T-helper 2 cell treated with Interferon-gamma antibody and Interleukin-4, amounts not matched to agents 100 ng/mL and 5 ng/mL, for 36 hours (primary cell): ENCODE measurements at regions not wholly inside any gene's neighbourhood (a gene's known extent, or its start where the extent isn't known, plus 50 kb on each side); places are given as distances from the start of the nearest gene placed in this dataset.
"Not testable (repeated sequence)": the region's sequence is repeated elsewhere in the genome, so short reads cannot be mapped to it uniquely, and the experiment has no call there.

Experiments
- intact Hi-C: fragments of 100-400 bp; cut with micrococcal nuclease; formaldehyde crosslinking; loops from one replicate; pipeline ENCODE4 v1.15.1; 2023

DNA sequence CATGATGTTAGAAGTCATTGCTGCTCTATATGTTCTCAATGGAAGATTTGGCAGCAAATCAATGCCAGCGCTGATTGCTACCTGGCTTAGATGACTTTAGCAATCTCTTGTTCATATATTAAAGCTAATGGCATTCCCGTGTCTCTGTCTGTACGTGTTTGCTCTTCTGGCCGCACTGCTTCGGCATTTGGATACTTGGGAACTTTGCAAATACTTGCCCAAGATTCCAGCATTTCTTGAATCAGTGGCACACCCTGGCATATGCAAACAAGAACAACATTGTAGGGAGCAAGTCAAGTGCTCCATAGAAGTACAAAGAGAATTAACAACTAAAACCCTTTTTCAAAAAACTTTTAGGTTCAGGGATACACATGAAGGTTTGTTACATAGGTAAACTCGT lies 128.9 kb upstream of the TMEM164 start:
- intact Hi-C loops = no loop called here

DNA sequence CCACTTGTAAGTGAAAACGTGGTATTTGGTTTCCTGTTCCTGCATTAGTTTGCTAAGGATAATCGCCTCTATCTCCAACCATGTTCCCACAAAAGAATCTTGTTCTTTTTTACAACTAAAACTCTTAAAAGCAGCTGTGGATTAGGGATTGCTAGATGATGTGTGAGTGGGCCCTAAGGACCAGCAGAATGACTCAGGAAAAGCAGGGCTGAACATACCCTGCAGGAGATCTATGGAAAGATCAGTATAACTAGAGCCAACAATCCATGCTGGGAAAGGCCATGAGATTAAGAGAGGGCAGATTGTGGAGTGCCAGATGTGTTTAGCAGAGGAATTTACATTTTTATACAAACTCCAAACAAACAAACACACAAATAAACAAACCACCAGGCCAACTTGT lies 128.4 kb upstream of the TMEM164 start:
- intact Hi-C loops = no loop called here

DNA sequence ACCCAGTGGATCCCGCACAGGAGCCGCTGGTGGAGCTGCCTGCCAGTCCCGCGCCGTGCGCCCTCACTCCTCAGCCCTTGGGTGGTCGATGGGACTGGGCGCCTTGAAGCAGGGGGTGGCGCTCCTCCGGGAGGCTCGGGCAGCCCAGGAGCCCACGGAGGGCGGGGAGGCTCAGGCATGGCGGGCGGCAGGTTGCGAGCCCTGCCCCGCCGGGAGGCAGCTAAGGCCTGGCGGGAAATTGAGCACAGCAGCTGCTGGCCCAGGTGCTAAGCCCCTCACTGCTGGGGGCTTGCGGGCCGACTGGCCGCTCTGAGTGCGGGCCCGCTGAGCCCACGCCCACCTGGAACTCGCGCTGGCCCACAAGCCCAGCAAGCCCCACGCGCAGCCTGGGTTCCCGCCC lies 127.1 kb upstream of the TMEM164 start:
- intact Hi-C loops = no loop called here

DNA sequence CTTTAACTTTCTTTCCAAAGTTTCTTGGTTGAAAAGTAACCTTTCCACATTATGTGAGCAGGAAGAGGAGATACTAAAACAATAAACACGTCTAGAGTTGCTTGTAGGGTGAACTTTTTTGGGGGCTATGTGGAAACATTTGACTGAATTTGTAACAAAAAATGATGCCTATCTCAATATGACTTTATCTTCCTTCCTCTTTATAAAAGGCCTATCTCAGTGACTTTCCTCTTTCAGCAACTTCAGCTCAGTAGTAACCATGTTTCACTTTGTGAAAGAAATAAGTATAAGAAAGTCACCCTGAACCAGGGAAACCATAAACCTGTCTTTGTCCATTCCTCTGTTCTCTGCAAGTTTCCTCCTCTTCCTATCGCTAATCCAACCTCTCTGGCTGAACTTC lies 124.7 kb upstream of the TMEM164 start:
- intact Hi-C loops = no loop called here

DNA sequence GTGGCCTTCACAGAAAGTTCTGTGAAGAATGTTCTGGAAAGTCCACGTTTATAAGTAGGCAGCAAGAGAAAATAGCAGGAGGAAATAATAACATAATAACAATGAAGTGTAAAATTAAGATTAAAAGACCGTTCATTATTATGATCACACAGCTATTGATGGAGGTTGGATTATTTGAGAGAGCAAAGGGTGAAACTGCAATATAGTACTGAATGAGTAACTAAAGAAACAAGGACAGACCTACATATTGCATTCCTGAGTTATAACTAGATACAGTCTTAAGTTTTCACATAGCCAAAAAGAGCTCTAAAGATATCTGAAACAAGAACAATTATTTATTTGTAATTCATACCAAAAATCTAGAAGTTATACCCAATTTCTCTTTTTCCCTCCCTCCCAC lies 122.9 kb upstream of the TMEM164 start:
- intact Hi-C loops = no loop called here

DNA sequence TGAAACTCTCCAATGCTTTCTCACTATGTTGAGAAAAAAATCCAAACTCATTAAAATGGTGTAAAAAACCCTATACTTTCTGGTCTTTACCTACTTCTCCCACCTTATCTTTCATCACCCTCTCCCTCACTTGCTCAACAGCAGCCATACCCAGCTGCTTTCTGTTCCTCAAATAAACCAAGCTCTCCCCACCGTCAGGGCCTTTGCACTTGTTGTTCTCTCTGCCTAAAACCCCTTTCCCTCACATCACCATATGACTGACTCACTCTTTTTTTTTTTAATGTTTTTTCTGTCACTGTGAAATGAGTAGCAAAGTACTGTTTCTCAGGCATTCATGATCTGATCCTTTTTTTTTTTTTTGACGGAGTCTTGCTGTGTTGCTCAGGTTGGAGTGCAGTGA lies 122.3 kb upstream of the TMEM164 start:
- intact Hi-C loops = no loop called here

DNA sequence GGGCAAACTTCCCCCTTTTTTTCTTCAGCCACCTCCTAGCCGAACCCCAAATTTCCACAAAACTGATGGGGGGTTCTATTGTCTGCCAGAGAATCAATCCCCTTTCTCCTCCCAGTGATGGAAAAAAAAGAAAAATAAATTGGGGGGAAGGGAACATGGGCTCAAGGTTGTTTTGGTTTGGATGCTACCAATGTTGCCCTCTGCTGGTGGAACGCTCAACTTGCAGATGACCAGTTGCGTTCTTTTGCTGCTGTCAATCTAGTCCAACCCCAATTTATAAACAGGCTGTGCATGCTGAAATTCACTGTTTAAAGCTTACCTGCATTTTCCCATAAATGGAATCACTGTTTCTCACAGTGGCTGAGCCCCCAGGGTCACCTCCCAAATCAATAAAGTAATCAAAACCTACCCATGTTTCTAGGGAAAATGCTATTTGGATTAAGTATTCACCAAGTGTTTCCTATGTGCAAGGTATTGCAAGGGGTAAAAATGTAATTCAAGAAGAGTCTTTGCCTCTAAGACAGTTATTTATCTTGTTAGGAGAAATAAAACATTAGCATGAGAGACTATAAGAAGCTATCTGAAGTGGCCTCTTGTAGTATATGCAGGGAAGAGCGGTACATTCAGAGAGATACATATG lies 116.7 kb upstream of the TMEM164 start:
- intact Hi-C loops = loop anchor here (1.0 kb wide), 2 partner anchors 173 to 401 kb away; no protein-coding TSS in a partner anchor

DNA sequence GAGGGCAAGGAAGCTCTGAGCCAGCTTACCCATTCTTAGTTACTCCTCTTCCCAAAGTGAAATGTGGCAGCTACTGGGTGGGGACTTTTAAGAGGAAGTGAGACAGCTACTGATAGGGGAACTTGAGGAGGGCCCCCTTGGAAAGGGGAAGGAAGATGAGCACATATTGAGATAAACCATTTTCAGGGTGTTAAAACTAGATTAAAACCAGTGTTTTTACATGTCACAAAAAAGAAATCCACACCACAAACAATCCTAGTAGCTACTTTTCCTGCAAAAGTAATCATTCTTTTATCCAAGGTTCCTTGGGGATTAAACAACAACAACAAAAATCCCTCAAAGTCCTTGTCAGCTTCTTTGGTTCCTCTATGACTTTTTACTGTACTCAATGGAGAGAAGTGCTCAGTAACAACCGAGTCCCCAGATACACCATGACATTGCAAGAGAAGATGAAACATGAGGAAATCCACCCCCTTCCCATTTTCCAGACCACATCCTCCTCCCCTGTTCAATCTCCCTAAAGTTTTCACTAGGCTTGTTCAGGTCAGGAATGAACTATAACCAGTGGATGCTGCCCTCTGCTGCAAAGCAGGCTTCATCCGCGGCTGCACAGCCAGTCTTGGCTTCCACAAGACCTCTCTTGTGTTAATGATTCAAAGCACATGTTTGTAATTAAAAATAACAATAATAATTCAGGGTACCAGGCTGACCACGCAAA lies 113.5 kb upstream of the TMEM164 start:
- intact Hi-C loops = loop anchor here (1.0 kb wide), 1 partner anchor 402 kb away; no protein-coding TSS in a partner anchor

DNA sequence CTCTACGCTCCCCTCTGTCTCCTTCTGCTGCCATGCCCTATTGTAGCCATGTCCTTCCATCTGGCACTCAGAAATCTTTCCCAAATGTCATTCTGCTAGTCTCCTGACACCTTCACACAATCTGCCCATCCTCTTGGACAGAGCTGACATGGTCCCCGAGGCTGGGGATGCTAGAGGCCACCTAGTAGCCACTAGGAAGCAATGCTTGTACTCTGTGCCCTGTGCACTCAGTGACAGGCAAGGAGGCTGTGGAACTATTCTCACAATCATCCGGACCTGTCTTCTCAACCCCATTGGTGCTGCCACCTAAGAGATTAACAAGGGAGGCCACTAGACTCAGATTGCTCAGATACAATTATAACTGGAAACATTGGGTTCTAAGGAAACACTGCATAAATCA lies 112.6 kb upstream of the TMEM164 start:
- intact Hi-C loops = loop anchor here (1.0 kb wide), 1 partner anchor 403 kb away; no protein-coding TSS in a partner anchor

DNA sequence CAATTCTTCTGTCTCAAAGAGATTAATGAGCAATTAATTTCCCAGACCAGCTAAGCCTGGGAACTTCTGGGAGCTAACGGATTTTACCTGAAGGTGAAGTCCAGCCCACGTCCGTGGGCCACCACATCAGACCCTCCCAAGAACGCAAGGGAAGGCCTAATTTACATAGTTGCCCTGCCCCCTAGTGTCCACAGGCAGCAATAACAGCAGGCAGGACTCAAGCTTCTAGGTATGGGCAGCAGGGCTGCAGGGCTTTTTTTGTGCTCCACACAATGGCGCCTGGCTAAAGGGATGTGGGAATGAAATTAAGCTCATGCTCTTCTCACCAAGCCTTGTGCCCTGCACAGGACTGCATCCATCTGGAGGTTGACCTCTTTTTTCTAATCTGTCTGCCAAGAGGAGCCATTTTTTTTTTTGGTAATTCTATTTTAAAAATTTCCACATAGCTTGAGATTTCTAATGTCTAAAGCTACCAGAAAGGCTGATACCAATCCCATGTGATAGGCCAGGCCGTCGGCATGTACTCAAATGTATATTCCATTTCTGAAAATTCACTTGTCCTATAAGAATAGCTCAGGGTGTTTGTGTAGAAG lies 111.9 kb upstream of the TMEM164 start:
- intact Hi-C loops = loop anchor here (1.0 kb wide), 1 partner anchor 404 kb away; no protein-coding TSS in a partner anchor

DNA sequence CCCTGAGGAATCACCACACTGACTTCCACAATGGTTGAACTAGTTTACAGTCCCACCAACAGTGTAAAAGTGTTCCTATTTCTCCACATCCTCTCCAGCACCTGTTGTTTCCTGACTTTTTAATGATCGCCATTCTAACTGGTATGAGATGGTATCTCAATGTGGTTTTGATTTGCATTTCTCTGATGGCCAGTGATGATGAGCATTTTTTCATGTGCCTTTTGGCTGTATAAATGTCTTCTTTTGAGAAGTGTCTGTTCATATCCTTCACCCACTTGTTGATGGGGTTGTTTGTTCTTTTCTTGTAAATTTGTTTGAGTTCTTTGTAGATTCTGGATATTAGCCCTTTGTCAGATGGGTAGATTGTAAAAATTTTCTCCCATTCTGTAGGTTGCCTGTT lies 106.9 kb upstream of the TMEM164 start:
- intact Hi-C loops = not testable (repeated sequence)

DNA sequence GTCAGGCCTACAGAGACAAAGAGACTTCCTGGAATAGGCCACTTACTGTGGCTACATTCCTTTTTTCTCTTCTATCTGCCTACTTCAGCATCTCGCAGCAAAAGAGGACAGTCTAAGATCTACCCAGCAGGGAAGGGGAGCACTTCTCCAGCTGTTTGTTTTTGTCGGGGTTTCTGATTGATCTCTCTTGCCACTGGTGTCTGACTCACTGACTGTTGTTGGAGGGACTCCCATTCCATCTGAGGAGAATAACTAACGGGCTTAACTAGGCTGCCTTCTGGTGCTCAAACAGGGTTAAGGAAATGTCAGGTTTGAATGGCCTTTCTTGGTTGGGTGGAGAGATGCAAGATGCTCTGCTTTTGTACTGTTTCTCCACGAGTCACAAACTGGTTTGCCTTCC lies 100.2 kb upstream of the TMEM164 start:
- intact Hi-C loops = no loop called here

DNA sequence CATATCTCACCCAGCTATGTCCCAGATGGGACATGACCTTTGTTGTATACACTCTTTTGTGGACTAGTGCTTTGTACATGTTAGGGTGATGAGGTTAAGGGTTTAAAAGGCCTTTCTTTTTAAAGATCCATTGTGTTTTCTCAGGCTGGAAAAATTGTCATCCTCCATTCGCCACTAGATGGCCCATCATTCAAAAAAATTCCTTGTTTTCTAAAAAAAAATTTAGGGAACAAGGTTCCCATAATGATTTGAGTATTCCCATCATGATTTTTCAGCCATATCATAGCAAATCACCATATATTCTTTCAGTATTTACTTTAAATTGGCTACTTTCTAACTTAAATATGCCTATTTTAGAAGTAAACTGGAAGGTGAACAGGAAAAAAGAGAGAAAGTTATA lies 91.9 kb upstream of the TMEM164 start:
- intact Hi-C loops = loop anchor here (1.0 kb wide), 1 partner anchor 235 kb away; no protein-coding TSS in a partner anchor

DNA sequence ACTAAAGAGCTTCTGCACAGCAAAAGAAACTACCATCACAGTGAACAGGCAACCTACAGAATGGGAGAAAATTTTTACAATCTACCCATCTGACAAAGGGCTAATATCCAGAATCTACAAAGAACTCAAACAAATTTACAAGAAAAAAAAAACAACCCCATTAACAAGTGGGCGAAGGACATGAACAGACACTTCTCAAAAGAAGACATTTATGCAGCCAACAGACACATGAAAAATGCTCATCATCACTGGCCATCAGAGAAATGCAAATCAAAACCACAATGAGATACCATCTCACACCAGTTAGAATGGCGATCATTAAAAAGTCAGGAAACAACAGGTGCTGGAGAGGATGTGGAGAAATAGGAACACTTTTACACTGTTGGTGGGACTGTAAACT lies 89.9 kb upstream of the TMEM164 start:
- intact Hi-C loops = not testable (repeated sequence)

DNA sequence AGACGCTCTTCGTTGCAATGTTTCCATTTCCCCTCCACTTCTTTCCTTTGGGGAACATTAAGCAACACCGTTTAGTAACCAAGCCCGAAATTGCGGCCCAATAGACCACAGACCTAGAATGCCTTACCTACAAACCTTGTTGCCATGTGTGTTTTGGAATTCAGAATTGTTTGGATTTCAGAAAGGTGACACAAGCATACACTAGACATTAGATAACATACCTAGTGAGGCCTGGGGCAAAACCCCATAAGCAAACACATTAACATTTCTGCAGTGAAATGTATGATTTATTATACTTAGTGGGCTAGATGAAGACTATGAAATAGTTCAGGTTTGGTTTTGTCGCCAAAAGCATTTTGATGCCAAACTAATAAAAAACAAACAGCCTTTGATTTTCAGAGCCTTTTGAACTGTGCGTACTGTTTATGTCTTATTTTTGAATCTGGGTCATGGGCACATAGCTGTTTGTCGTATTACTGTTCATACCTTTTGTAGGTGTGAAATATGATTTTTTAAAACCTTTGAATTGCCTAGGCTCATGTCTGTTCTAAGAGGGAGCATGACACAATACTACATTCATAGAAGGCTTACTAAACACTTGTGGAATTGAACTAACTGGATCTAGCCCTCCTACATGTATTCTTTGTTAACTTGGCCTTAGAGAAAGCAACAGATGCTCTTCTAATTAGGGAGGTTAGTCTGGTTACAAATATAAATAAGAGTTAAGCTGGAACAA lies 88.6 kb upstream of the TMEM164 start:
- intact Hi-C loops = no loop called here

DNA sequence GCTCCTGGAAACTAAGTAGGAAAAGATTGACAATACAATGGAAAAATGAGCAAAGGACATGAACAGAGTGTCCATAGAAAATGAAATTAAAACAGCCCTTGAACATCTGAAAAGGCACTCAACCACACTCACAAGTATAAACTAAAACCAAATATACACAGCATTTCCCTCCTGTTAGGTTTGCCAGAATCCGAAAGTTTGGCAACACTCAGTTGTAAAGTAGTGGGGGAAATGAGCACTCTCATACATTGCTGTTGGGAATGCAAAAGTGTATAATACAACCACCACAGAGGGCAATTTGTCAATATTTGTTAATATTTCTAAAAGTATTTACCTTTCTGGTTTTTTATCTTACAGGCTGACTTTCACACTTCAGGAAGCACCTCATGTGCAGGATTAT lies 84.2 kb upstream of the TMEM164 start:
- intact Hi-C loops = no loop called here

DNA sequence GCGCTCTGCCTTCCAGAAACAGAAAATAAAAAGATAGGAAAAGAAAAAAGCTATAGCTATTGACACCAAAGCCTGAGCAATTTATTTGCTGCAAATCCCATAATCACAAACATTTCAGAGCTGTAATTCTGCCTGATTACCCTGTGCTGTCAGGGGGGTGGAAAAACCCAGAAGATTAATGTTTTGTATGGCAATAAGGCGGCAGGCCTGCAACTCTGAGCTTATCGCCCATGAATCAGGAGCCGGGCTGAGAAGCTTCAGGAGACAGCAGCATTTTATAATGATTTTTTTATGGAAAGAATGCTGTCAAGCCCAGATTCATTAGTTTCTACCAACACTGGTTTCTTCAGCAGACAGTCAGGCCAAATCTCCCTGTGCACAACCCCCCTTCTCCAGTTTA lies 82.6 kb upstream of the TMEM164 start:
- intact Hi-C loops = no loop called here

DNA sequence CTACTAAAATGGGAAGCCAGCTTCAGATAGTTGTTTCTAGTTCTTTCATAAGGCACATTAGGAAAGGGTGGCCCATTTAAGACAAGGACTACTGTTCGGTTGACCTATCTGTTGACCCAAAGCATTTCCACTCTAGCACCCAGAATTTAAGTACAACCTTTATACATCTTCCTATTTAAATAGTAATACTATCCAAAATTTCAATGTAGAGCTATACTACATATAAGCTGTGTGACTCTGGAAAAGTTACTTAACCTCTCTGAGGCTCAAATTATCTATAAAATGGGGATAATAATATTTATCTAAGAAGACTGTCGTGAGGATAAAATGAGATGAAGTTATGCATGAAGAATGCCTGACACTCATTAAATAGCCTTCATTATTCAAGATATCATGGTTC lies 82.0 kb upstream of the TMEM164 start:
- intact Hi-C loops = no loop called here

DNA sequence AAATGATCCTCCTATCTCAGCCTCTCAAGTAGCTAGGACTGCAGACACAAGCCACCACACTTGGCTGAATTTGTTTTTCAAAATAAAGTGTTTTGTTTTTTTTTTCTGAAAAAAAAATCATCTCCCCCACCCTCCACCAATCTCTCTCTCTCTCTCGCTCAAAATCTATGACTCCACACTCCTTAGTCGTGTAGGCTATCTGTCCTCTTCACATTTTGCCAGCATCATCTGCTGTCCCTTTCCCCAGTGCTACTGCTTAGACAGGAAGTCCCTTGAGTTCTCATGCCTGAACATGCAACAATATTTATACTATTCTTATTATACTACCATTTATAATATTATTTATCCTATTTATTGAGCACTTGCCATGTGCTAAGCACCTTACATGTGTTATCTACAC lies 80.7 kb upstream of the TMEM164 start:
- intact Hi-C loops = no loop called here

DNA sequence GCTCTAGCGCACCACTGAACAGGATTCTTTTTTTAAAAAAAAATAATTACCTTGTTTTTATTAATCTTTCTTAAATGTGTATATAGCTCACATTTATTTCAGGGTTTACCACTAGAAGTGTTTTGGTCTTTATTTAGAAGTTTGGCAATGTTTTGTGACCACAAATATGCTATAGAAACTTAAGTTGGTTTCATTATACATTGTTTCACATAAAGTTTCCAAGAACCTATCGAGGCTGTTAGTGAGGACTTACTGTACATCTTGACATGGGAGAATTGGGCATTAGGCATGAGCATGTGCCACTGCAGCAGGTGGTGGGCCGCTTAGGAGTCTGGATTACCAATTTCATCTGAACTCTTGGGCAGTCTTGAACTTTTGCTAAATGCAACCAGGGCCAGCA lies 77.9 kb upstream of the TMEM164 start:
- intact Hi-C loops = not testable (repeated sequence)

DNA sequence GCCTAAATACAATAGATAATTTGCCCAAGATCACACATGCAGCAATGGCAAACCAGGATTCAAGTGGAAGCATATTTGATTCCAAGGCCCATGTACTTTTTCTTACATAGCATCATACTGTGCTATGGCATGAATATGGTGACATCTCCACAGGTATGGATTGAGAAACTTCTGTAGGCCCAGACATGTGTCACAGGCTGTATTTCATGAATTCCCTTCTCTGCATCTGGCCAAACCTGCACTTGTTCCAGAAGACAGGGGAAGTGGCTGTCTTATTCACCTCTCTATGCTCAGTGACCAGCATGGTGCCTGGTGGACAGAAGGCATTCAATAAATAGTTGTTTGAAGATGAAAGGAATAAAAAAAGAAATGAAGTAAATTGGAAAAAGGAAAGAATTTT lies 77.3 kb upstream of the TMEM164 start:
- intact Hi-C loops = no loop called here

DNA sequence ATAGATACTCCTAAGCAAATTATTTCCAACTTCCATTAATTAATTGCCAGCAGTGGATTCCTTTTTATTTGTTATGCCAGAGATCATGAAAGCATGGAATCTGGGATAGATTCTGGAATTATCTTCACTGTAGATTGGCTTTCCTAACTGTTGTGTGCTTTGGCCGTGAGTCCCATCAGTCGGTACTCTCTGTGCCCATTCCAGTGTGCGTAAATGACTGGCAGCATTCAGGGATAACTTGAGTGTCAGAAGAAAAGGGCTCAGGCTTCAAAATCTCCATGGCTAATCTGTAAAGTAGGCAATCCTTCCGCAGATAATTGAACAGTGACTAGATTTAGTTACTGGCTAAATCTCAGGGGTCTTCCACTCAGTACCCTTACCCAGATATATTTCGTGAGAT lies 76.8 kb upstream of the TMEM164 start:
- intact Hi-C loops = no loop called here
